Activated CD4-positive, alpha-beta T cell treated with anti-CD3 and anti-CD28 coated beads for 36 hours (primary cell): ENCODE measurements at regions not wholly inside any gene's neighbourhood (a gene's known extent, or its start where the extent isn't known, plus 50 kb on each side); places are given as distances from the start of the nearest gene placed in this dataset.

Experiments used
- ATAC-seq: fragments of 200-7000 bp; cut with Tn5 transposase; one replicate; pipeline ENCODE4 v1.10.0; 2021; ENCODE audit warnings: mild to moderate bottlenecking, moderate library complexity
- CTCF ChIA-PET: fragments of 350-600 bp; sonication (Branson Sonifier 250); formaldehyde crosslinking; loops from one replicate; lab custom pipeline; 2021; ENCODE audit warnings: antibody characterized with exemption; lab: Charles Lee
- POLR2A ChIA-PET: fragments of 350-600 bp; sonication (Branson Sonifier 250); formaldehyde crosslinking; loops from one replicate; lab custom pipeline; 2021; ENCODE audit warnings: antibody characterized with exemption, inconsistent platforms; lab: Charles Lee
- DNase-seq: peaks from one replicate; pipeline ENCODE4 v3.0.0-alpha.2; 2020
- H3K27ac Mint-ChIP-seq: one replicate; pipeline ENCODE4 v1.8.0; 2021; ENCODE audit warnings: mixed read lengths
- H3K27me3 Mint-ChIP-seq: one replicate; pipeline ENCODE4 v1.8.0; 2021; ENCODE audit warnings: mixed read lengths
- H3K36me3 Mint-ChIP-seq: one replicate; pipeline ENCODE4 v1.8.0; 2021; ENCODE audit warnings: low read depth, mixed read lengths
- H3K4me1 Mint-ChIP-seq: one replicate; pipeline ENCODE4 v1.8.0; 2021; ENCODE audit warnings: mixed read lengths
- H3K4me3 Mint-ChIP-seq: one replicate; pipeline ENCODE4 v1.8.0; 2021; ENCODE audit warnings: mild to moderate bottlenecking, moderate library complexity, mixed read lengths
- H3K9me3 Mint-ChIP-seq: one replicate; pipeline ENCODE4 v1.8.0; 2021; ENCODE audit warnings: low read depth, mixed read lengths
- intact Hi-C, 2 experiments: fragments of 100-400 bp; cut with DNase I in 1 of 2; cut with micrococcal nuclease in 1 of 2; formaldehyde crosslinking; loops; one replicate each; pipeline versions ENCODE4 v1.14.2 to v1.15.1; 2022 to 2024; cut with DNase I, micrococcal nuclease

- DNase-seq = no peak
- POLR2A ChIA-PET = no interaction called here
- CTCF ChIA-PET = interaction anchor here (0.8 to 1.8 kb wide), 2 partner anchors 137 to 824 kb away, joined by 3 to 8 read pairs; no protein-coding TSS in a partner anchor
- Mint-ChIP-seq H3K9me3 (no peaks in the 10 kb centered on the region), H3K36me3 (no peaks in the 10 kb centered on the region), H3K27me3 (peaks cover 1% of the 10 kb centered on the region), H3K27ac (no peak overlapping the region), H3K4me3 (no peak overlapping the region), H3K4me1 (peaks cover 4% of the 10 kb centered on the region)
- no peak for ATAC-seq
- intact Hi-C loops = no loop called here
Measured at GRCh38 chr2:147086715-147087114, 758.1 kb upstream of the ACVR2A start.

- no peak for ATAC-seq
- H3K4me1 Mint-ChIP-seq = peaks cover 2% of the 10 kb centered on the region
- DNase-seq = no peak
- CTCF ChIA-PET = interaction anchor here (1.0 to 4.0 kb wide), 5 partner anchors 10 to 828 kb away, joined by 3 to 60 read pairs (median 3); no protein-coding TSS in a partner anchor
- no peaks in the 10 kb centered on the region for H3K9me3 Mint-ChIP-seq
- no peak overlapping the region for H3K4me3 Mint-ChIP-seq
- H3K36me3 Mint-ChIP-seq = no peaks in the 10 kb centered on the region
- POLR2A ChIA-PET = no interaction called here
- peaks cover 1% of the 10 kb centered on the region for H3K27me3 Mint-ChIP-seq
- no peak overlapping the region for H3K27ac Mint-ChIP-seq
- intact Hi-C loops = loop anchor here (1.0 to 2.0 kb wide), 4 partner anchors 247 to 828 kb away; no protein-coding TSS in a partner anchor
Measured at GRCh38 chr2:147083664-147084063, 761.2 kb upstream of the ACVR2A start.

GRCh38 chr2:147082850-147083522, 761.8 kb upstream of the ACVR2A start:
- DNase-seq (peak; percentile 59), ATAC-seq (peak; percentile 75)
- ChIA-PET CTCF (interaction anchor here (0.7 to 4.0 kb wide), 20 partner anchors 8 to 828 kb away, joined by 3 to 60 read pairs (median 4); no protein-coding TSS in a partner anchor), POLR2A (interaction anchor here (0.7 kb wide), 1 partner anchor 249 kb away, joined by 4 read pairs; no protein-coding TSS in a partner anchor)
- H3K27me3 Mint-ChIP-seq = peaks cover 1% of the 10 kb centered on the region
- H3K9me3 Mint-ChIP-seq = no peaks in the 10 kb centered on the region
- no peak overlapping the region for H3K27ac Mint-ChIP-seq
- H3K4me1 Mint-ChIP-seq = peaks cover 2% of the 10 kb centered on the region
- no peak overlapping the region for H3K4me3 Mint-ChIP-seq
- intact Hi-C loops = loop anchor here (1.0 to 2.0 kb wide), 4 partner anchors 248 to 828 kb away; no protein-coding TSS in a partner anchor
- H3K36me3 Mint-ChIP-seq = no peaks in the 10 kb centered on the region

- H3K27ac Mint-ChIP-seq = no peak overlapping the region
- peaks cover 5% of the 10 kb centered on the region for H3K27me3 Mint-ChIP-seq
- ChIA-PET POLR2A (no interaction called here), CTCF (interaction anchor here (0.6 to 4.0 kb wide), 9 partner anchors 11 to 1553 kb away, joined by 3 to 60 read pairs (median 4); no protein-coding TSS in a partner anchor)
- H3K36me3 Mint-ChIP-seq = no peaks in the 10 kb centered on the region
- ATAC-seq = no peak
- no peaks in the 10 kb centered on the region for H3K9me3 Mint-ChIP-seq
- DNase-seq = no peak
- H3K4me1 Mint-ChIP-seq = peaks cover 2% of the 10 kb centered on the region
- intact Hi-C loops = loop anchor here in 1 of 2 experiments (2.0 kb wide), 1 partner anchor 249 kb away; no protein-coding TSS in a partner anchor
- H3K4me3 Mint-ChIP-seq = no peak overlapping the region
Measured at GRCh38 chr2:147081831-147082230, 763.0 kb upstream of the ACVR2A start.

GRCh38 chr2:147076634-147077033, 768.2 kb upstream of the ACVR2A start:
- peaks cover 11% of the 10 kb centered on the region for H3K27me3 Mint-ChIP-seq
- no peak for ATAC-seq
- no peaks in the 10 kb centered on the region for H3K9me3 Mint-ChIP-seq
- no peaks in the 10 kb centered on the region for H3K36me3 Mint-ChIP-seq
- DNase-seq = no peak
- ChIA-PET POLR2A (no interaction called here), CTCF (no interaction called here)
- H3K4me1 Mint-ChIP-seq = no peaks in the 10 kb centered on the region
- no peak overlapping the region for H3K27ac Mint-ChIP-seq
- no peak overlapping the region for H3K4me3 Mint-ChIP-seq
- intact Hi-C loops = no loop called here

GRCh38 chr2:147068071-147068470, 776.8 kb upstream of the ACVR2A start:
- intact Hi-C loops = no loop called here
- H3K4me1 Mint-ChIP-seq = peaks cover 5% of the 10 kb centered on the region
- H3K27me3 Mint-ChIP-seq = peaks cover 8% of the 10 kb centered on the region
- peaks cover 2% of the 10 kb centered on the region for H3K9me3 Mint-ChIP-seq
- no peaks in the 10 kb centered on the region for H3K36me3 Mint-ChIP-seq
- ChIA-PET POLR2A (no interaction called here), CTCF (interaction anchor here (1.8 to 3.0 kb wide), 3 partner anchors 15 to 23 kb away, joined by 4 to 12 read pairs (median 7); no protein-coding TSS in a partner anchor)
- no peak for ATAC-seq
- no peak overlapping the region for H3K4me3 Mint-ChIP-seq
- H3K27ac Mint-ChIP-seq = no peak overlapping the region
- no peak for DNase-seq

GRCh38 chr2:147067136-147067535, 777.7 kb upstream of the ACVR2A start:
- POLR2A ChIA-PET = no interaction called here
- Mint-ChIP-seq H3K9me3 (peaks cover 2% of the 10 kb centered on the region), H3K36me3 (no peaks in the 10 kb centered on the region), H3K4me1 (peaks cover 5% of the 10 kb centered on the region), H3K4me3 (no peak overlapping the region), H3K27me3 (peaks cover 8% of the 10 kb centered on the region), H3K27ac (no peak overlapping the region)
- ATAC-seq (no peak), DNase-seq (no peak)
- intact Hi-C loops = no loop called here
- CTCF ChIA-PET = interaction anchor here (0.6 to 1.8 kb wide), 2 partner anchors 22 to 559 kb away, joined by 3 to 4 read pairs; no protein-coding TSS in a partner anchor

GRCh38 chr2:147062073-147062472, 782.8 kb upstream of the ACVR2A start:
- ChIA-PET CTCF (interaction anchor here (4.7 kb wide), 1 partner anchor 17 kb away, joined by 18 read pairs; no protein-coding TSS in a partner anchor), POLR2A (no interaction called here)
- no peak overlapping the region for H3K27ac Mint-ChIP-seq
- ATAC-seq = no peak
- intact Hi-C loops = no loop called here
- H3K9me3 Mint-ChIP-seq = peaks cover 2% of the 10 kb centered on the region
- peaks cover 8% of the 10 kb centered on the region for H3K27me3 Mint-ChIP-seq
- H3K4me1 Mint-ChIP-seq = no peaks in the 10 kb centered on the region
- no peak overlapping the region for H3K4me3 Mint-ChIP-seq
- DNase-seq = no peak
- H3K36me3 Mint-ChIP-seq = no peaks in the 10 kb centered on the region

- Mint-ChIP-seq H3K27ac (no peak overlapping the region), H3K4me1 (no peaks in the 10 kb centered on the region), H3K27me3 (peaks cover 8% of the 10 kb centered on the region), H3K4me3 (no peak overlapping the region), H3K9me3 (peaks cover 2% of the 10 kb centered on the region), H3K36me3 (no peaks in the 10 kb centered on the region)
- ATAC-seq = no peak
- no peak for DNase-seq
- intact Hi-C loops = no loop called here
- ChIA-PET POLR2A (no interaction called here), CTCF (interaction anchor here (4.7 kb wide), 1 partner anchor 16 kb away, joined by 18 read pairs; no protein-coding TSS in a partner anchor)
Measured at GRCh38 chr2:147061269-147061668, 783.6 kb upstream of the ACVR2A start.

- no peak for DNase-seq
- H3K9me3 Mint-ChIP-seq = no peaks in the 10 kb centered on the region
- ATAC-seq = no peak
- ChIA-PET CTCF (interaction anchor here (0.6 kb wide), 1 partner anchor 90 kb away, joined by 3 read pairs; no protein-coding TSS in a partner anchor), POLR2A (no interaction called here)
- H3K36me3 Mint-ChIP-seq = no peaks in the 10 kb centered on the region
- no peak overlapping the region for H3K27ac Mint-ChIP-seq
- intact Hi-C loops = no loop called here
- peaks cover 10% of the 10 kb centered on the region for H3K27me3 Mint-ChIP-seq
- no peaks in the 10 kb centered on the region for H3K4me1 Mint-ChIP-seq
- no peak overlapping the region for H3K4me3 Mint-ChIP-seq
Measured at GRCh38 chr2:147057892-147058490, 786.8 kb upstream of the ACVR2A start.

GRCh38 chr2:147051814-147052213, 793.0 kb upstream of the ACVR2A start:
- Mint-ChIP-seq H3K9me3 (no peaks in the 10 kb centered on the region), H3K4me1 (no peaks in the 10 kb centered on the region), H3K4me3 (no peak overlapping the region), H3K27me3 (peaks cover 6% of the 10 kb centered on the region), H3K36me3 (no peaks in the 10 kb centered on the region), H3K27ac (no peak overlapping the region)
- no peak for DNase-seq
- no peak for ATAC-seq
- POLR2A ChIA-PET = no interaction called here
- CTCF ChIA-PET = no interaction called here
- intact Hi-C loops = no loop called here
